NCI-H1105 (cell line): ENCODE measurements at regions not wholly inside any gene's neighbourhood (a gene's known extent, or its start where the extent isn't known, plus 50 kb on each side); places are given as distances from the start of the nearest gene placed in this dataset.

Source experiments
- DNase-seq: peaks from one replicate; lab custom pipeline; 2025; lab: John Stamatoyannopoulos, UW

DNA sequence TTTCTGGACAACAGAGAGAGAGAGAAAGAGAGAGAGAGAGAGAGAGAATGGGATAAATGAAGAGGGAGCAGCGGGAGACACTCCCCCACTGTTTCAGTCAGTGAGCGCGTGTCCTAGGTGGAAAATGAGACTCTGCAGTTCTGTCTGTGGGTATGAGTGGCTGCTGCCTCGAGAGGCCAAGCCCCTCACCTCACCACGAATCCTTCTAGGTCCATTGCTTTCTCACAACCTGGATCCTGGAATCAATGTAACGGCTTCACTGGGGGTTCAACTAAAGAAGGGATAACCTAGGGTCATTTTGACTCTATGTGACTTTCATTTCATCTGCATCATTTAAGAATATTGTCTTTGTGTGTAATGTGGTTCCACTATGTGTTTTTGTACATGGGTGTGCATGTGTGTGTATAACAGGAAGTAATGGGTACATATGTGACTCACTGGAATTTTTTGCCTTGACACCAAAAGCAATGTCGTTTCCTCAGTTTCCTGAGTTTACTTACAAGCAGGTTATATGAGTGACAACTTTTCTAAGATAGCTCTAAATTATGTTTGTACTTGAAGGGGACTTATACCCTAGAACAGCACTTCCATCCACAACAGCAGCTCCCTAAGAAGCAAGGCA is 221.4 kb upstream of the TRIB2 start:
- no peak for DNase-seq

DNA sequence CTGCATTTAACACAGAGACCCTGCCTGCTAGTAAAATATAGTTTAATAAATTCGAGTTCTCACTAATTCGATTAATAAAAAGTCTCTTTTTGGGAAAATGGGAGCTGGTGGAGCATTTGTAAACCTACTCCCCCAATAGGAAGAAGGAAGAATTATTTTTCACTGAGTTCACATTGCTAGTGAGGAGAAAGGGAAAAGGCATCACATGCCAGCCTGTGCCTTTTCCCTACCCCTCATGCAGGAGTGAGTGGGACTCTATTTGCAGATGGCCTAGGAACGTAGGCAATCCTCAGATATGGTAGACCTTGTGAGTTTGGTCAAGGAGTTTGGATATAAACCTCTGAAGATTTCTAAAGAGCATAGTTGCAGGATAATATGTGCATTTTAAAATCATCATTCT is 218.4 kb upstream of the TRIB2 start:
- no peak for DNase-seq

DNA sequence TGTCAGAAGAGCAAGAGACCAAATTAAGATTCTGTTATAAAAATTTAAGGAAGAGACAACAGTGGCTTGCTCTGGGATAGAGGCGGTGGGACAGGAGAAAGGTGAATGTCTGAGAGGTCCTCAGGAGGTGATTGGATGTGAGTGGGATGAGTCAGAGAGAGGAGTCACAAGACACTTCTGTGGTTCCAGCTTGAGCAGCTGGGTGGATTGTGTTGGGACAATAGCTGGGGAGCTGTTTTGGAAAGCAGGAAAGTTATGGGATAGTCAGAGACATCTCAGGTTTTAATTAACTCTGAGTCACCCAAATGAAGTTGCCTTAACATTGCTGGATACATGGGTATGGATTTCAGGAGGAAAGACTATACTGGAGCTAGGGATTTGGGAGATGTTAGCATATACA is 218.0 kb upstream of the TRIB2 start:
- no peak for DNase-seq

GRCh38 chr2:12500899-12501298 is 215.8 kb upstream of the TRIB2 start:
- DNase-seq = no peak

DNA sequence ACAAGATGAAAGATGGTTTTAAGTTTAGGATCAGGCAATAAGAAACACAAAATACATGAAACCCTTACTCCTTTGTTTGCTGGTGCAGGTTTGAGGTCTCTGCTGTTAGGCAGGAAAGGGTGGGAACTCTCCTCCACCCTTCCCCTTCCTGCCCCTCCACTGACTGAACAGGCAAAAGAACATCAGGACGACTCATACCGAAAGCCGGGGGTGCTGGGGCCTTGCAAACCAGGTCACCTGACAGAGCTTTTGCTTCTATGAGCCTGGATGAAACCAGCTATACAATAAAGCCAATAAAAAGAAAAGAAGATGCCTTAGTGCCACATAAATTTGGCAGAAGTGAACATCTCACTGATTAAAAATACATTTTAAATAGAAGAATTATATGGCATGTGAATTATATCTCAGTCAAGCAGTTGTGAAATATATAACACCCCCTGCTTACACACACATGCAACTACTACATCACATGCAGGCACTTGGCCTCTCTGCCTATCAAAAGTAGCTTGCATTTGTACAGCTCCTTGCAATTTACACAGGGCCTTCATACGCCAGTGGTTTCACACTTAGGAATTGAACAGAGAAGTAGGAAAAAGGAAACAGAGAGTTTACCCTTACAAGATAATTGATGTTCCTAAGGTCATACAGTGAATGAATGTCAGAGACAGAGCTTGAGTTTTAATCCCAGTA is 215.1 kb upstream of the TRIB2 start:
- DNase-seq = no peak

GRCh38 chr2:12502759-12503158 is 214.0 kb upstream of the TRIB2 start:
- DNase-seq = no peak

DNA sequence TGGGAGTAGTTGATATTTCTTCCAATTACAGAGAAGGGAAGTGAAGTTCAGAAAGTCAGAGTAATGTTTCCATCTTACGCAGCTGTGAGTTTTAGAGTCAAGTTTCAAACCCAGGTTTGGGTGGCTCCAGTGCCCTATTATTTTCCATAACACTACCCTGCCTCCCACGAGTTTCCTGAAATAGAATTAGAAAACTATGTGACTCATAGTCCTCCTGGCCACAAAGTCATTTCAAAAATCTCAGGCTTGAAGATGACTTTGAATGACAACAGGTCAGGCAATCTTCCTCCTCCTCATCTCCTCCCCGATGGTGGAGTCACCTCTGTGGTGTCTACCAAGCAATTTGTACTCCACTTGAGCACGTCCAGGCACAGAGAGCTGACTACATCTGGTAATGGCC is 212.3 kb upstream of the TRIB2 start:
- DNase-seq = no peak

DNA sequence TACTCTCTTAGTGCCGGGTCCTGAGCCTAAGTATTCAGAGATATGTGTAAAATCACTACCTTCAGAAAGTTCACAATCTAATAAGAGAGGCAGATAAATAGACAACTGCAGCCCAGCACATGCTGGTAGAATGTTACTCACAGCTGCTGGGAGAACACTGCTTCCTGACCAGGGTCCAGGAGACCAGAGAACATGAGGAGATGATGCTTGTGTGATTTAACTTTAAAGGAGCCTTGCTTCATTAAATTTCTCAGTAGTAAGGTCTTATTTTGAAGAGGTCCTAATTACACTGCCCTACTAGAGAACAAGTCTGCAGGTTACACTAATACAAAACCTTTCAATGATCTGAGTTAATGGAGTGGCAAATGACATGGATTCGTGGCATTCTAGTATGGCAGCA is 209.9 kb upstream of the TRIB2 start:
- no peak for DNase-seq

DNA sequence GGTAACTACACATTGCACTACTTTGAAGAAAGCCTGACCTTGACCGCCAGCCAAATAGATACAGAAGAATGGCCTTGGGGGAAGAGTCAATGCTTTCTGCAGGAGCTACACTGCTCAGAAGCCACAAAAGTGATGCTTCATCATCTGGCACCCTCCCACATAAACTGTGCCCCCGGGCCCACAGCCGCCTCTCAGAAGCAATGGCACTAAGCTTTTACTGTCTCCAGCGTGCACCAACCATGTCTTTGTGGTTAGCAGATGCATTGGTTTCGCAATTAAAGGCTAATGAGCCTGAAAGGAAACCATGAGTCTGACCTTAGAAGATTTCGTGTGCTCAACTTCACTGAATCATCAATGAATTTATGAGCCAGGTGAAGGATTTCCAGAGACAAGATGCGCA is 209.4 kb upstream of the TRIB2 start:
- no peak for DNase-seq

DNA sequence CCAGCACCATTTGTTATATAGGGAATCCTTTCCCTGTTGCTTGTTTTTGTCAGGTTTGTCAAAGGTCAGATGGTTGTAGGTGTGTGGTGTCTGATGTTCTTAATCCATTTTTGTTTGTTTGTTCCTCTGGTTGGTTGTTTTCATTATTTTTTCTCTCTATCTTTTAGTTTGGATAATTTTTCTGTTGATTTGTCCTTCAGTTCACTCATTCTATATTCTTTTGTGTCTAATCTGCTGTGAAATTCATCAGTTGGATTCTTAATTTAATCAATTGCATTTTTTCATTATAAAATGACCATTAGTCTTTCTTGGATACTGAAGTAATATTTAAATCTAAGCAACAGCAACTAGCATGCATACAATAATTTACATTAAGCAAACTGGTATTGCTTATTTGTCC is 206.7 kb upstream of the TRIB2 start:
- DNase-seq = no peak

DNA sequence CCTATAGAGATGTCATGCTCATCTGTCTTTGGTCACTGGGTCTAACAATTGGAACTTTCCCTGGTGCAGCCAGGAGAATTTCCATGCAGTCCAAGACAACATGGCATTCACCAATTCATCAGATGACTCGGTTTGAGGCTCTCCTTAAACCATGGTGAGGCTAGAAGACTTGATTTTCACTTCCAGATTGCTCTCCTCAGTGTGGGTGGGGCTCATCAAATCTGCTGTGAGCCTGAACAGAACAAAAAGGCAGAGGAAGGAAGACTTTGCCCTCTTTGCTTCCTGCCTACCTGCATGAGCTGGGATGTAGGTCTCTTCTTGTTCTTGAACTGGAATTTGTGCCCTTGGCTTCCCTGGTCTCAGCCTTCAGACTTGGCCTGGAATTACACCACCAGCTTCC is 203.4 kb upstream of the TRIB2 start:
- DNase-seq = no peak

DNA sequence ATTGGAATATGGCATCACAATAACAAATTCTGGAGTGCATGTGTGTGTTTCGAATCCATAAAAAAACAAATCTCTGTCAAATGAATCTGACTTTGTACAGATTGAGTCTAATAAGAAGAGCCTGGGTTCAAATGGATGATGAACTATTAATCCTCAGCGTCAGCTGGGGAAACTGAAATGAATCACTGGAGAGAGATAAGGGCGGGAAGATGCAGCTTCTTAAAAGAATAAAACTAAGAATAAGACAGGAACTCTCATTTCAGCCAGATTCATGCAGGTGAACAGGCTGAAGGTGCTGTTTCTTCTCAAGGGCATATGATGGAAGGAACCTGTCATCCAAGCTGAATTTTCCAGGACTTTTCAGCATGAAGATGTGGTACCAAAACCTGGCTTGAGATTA is 202.6 kb upstream of the TRIB2 start:
- DNase-seq = no peak

DNA sequence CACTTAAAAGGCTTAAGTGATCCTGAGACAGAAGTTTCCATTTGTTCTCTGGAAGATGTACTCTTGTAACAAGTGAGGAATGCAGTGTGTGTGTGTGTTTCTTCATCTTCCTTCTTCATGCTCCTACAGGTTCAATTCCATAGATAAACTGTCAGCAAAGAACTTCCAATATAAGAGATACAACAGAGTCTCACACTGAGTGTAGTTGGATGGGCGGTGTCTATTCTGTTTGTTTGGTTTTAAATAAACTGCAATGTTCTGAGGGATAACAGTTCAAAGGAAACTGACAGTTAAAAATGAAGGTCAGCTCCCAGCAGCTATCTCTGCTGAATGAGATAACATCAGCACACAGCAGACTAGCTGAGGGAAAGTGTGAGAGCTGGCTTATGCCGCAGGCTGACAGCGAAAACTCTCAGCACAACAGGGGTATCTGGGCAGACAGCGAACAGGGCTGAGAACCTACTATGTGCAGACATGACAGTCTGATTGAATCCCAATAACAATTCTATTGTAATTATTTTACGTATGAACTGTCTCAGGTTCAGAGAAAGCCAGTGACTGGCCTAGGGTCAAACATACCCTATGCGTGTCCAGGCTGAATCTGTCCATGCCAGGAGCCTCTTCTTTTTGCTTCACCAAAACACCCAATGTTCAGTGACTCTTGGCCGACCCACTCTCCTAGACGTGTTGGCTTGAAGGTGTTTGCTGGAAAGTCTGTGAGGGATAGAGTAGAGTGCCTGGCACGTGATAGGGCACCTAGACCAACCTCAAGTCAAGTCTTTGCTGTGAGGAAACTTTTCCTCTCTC is 201.9 kb upstream of the TRIB2 start:
- no peak for DNase-seq

GRCh38 chr2:12515871-12516270 is 200.9 kb upstream of the TRIB2 start:
- DNase-seq = no peak

DNA sequence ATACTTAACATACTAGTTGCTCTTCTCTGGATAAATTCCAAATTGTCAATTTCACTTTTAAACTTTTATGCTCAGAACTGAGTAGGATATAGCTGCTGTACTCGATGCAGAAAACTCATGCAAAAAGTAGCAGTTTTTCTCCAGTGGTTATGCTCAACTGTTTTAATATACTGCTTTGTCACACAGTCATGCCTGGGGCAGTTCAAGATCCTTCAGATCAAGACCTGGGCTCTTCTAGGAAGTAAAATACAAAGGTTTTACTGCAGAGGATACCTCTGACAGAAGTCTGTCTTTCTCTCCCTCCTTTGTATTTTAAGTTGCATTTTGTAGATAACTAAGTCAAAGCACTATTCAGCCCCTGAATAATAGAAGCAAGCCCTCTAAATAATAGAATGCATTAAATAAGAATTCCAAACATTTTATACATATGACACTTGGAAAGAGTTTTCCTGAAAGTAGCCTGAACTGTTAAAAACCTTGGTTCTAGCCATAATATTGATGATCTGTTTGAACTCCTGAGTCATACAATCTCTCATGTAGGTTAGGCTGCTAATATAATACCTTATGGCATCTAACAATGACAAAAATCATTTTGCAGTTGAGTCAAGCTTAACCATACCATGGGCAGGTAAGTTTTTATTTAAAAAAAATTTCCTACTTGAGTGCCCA is 183.3 kb upstream of the TRIB2 start:
- no peak for DNase-seq

DNA sequence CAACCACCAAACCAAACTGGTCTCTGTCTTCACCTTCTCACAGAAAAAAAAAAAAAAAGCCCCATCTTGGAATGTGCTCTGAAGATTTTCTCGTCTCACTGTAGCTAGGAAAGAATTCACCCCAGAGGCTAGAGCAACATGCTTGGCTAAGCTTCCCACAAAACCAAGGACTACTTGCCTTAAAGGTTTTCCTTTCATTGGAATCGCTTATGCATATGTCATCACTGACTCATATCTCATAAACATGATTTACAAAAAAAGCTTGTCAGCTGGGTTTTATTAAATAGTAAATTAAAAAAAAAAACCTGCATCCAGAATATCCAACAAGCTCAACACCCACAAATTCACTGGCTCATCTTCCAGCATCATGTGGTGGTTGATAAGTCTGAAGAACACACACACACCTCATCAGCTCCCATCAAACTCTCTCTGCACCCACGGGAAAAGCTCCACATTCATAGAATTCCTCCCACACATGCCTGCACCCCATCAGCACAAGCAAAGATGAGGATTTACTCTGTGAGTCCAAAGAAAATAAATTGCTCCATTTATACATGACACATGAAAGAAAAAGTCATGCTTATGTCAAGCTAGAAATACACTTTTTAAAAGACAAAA is 182.0 kb upstream of the TRIB2 start:
- no peak for DNase-seq

GRCh38 chr2:12536976-12537375 is 179.8 kb upstream of the TRIB2 start:
- no peak for DNase-seq

GRCh38 chr2:12538138-12538694 is 178.5 kb upstream of the TRIB2 start:
- DNase-seq = no peak

DNA sequence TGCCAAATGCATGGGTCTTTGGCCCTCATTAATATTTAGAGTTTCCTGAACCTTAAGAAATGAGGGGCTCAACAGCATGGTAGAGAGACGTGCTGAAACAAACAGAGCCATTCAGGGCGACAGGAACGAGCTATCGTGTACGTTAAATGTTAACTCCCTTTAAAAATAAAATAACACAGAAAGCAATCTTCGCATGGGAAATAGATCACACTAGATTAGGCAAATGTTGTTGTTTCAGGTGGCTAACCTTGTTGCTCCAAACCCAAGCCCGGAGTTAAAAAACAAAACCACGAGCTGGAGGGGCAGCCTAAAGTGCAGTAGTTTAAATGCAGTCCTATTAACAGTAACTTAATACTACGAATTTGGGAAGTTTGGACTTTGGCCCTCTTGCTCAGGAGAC is 177.4 kb upstream of the TRIB2 start:
- no peak for DNase-seq

GRCh38 chr2:12539776-12540562 is 176.8 kb upstream of the TRIB2 start:
- no peak for DNase-seq
